ENCODE measurements at regions not wholly inside any gene's neighbourhood (a gene's known extent, or its start where the extent isn't known, plus 50 kb on each side); places are given as distances from the start of the nearest gene placed in this dataset.

DNA sequence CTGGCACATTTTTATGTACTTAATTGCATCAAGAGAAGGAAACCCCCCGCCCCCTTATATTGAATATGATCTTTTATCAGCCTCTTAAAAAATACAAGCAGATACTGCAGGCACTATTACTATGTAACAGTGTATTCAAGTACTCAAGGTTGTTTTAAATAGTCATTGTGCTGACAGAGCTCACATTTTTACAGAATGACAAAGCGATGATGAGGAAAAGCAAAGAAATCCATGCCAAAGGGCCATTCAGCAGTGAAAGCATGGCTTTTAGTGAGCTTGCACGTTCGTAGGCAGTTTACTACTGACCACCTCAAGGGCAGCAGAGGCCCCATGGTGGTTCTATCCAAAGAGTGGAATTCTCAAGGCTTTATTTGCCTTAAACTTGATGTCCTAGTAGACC is 146.8 kb downstream of the RPS12 start:
- TF ChIP-seq, protein P1, sequence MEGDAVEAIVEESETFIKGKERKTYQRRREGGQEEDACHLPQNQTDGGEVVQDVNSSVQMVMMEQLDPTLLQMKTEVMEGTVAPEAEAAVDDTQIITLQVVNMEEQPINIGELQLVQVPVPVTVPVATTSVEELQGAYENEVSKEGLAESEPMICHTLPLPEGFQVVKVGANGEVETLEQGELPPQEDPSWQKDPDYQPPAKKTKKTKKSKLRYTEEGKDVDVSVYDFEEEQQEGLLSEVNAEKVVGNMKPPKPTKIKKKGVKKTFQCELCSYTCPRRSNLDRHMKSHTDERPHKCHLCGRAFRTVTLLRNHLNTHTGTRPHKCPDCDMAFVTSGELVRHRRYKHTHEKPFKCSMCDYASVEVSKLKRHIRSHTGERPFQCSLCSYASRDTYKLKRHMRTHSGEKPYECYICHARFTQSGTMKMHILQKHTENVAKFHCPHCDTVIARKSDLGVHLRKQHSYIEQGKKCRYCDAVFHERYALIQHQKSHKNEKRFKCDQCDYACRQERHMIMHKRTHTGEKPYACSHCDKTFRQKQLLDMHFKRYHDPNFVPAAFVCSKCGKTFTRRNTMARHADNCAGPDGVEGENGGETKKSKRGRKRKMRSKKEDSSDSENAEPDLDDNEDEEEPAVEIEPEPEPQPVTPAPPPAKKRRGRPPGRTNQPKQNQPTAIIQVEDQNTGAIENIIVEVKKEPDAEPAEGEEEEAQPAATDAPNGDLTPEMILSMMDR (IDR thresholded peaks at IDR 0.05 in 8 of 11, conservative IDR thresholded peaks at IDR 0.05 in 3 of 11), result no peak
- TF ChIP-seq POLR2AphosphoS5 (IDR thresholded peaks at IDR 0.05) (no peak), POLR2A (IDR thresholded peaks at IDR 0.05) (no peak)

All from spleen (tissue), 7 donors.